H1 (cell line): ENCODE measurements at regions not wholly inside any gene's neighbourhood (a gene's known extent, or its start where the extent isn't known, plus 50 kb on each side); places are given as distances from the start of the nearest gene placed in this dataset.

Source experiments
- KDM5A ChIP-seq: fragments of 200-600 bp; IDR thresholded peaks from 2 replicates; pipeline ENCODE4 v1.7.1; 2012; ENCODE audit warnings: mild to moderate bottlenecking, low read length, inconsistent platforms, mixed read lengths
- NRF1 ChIP-seq: IDR thresholded peaks from 2 replicates; pipeline ENCODE4 v1.6.1; 2011; ENCODE audit warnings: mild to moderate bottlenecking, low read depth, low read length, improper control_type of control experiment
- PHF8 ChIP-seq: fragments of 200-600 bp; sonication (generic); conservative IDR thresholded peaks from 2 replicates; pipeline ENCODE4 v1.7.1; 2012; ENCODE audit warnings: low read depth, mild to moderate bottlenecking, inconsistent platforms, low read length, moderate library complexity
- RFX5 ChIP-seq: IDR thresholded peaks from 2 replicates; pipeline ENCODE4 v1.6.1; 2011; ENCODE audit warnings: low read depth, low read length, improper control_type of control experiment, borderline replicate concordance
- TCF12 ChIP-seq: IDR thresholded peaks from 2 replicates; pipeline ENCODE4 v1.6.1; 2011; ENCODE audit warnings: low read depth, mild to moderate bottlenecking, low read length
- USF2 ChIP-seq: IDR thresholded peaks from 2 replicates; pipeline ENCODE4 v1.6.1; 2011; ENCODE audit warnings: low read length, improper control_type of control experiment

GRCh38 chr10:121087688-121088087, 236.5 kb downstream of the WDR11 start (continued):
- TF ChIP-seq NRF1 (no peak), RFX5 (no peak), TCF12 (no peak), PHF8 (no peak), USF2 (no peak), KDM5A (no peak)
